NK-92 treated with Interleukin-12 subunit alpha and Interleukin-12 subunit beta, amount 100 ng/mL, for 24 hours (cell line): ENCODE measurements at regions not wholly inside any gene's neighbourhood (a gene's known extent, or its start where the extent isn't known, plus 50 kb on each side); places are given as distances from the start of the nearest gene placed in this dataset.

ENCODE experiments used
- DNase-seq: peaks from one replicate; lab custom pipeline; 2025; lab: John Stamatoyannopoulos, UW

GRCh38 chrX:69277369-69277990 lies 112.2 kb upstream of the PJA1 start:
- no peak for DNase-seq

- DNase-seq, result no peak
Observed at GRCh38 chrX:69268611-69269010, 103.4 kb upstream of the PJA1 start.

- no peak for DNase-seq
Observed at GRCh38 chrX:69264158-69264581, 98.9 kb upstream of the PJA1 start.

GRCh38 chrX:69263251-69263820 lies 98.1 kb upstream of the PJA1 start:
- DNase-seq, result no peak

- no peak for DNase-seq
Observed at GRCh38 chrX:69262036-69262936, 97.0 kb upstream of the PJA1 start.

- DNase-seq, result no peak
Observed at GRCh38 chrX:69260169-69260568, 94.9 kb upstream of the PJA1 start.

- DNase-seq, result no peak
Observed at GRCh38 chrX:69258893-69259292, 93.6 kb upstream of the PJA1 start.

GRCh38 chrX:69257499-69258127 lies 92.4 kb upstream of the PJA1 start:
- DNase-seq, result no peak

GRCh38 chrX:69256291-69256565 lies 91.0 kb upstream of the PJA1 start:
- DNase-seq, result no peak

GRCh38 chrX:69255441-69256290 lies 90.4 kb upstream of the PJA1 start:
- DNase-seq, result no peak

- DNase-seq, result no peak
Observed at GRCh38 chrX:69253821-69254220, 88.6 kb upstream of the PJA1 start.

- DNase-seq, result no peak
Observed at GRCh38 chrX:69243276-69243675, 78.0 kb upstream of the PJA1 start.

- no peak for DNase-seq
Observed at GRCh38 chrX:69238887-69239231, 73.6 kb upstream of the PJA1 start.

- no peak for DNase-seq
Observed at GRCh38 chrX:69238114-69238886, 73.0 kb upstream of the PJA1 start.

- no peak for DNase-seq
Observed at GRCh38 chrX:69237236-69237635, 72.0 kb upstream of the PJA1 start.

- no peak for DNase-seq
Observed at GRCh38 chrX:69236641-69237040, 71.4 kb upstream of the PJA1 start.

- no peak for DNase-seq
Observed at GRCh38 chrX:69234624-69235023, 69.4 kb upstream of the PJA1 start.

- DNase-seq, result no peak
Observed at GRCh38 chrX:69232945-69233344, 67.7 kb upstream of the PJA1 start.

GRCh38 chrX:69231903-69232302 lies 66.7 kb upstream of the PJA1 start:
- no peak for DNase-seq

GRCh38 chrX:69229436-69229835 lies 64.2 kb upstream of the PJA1 start:
- no peak for DNase-seq

- no peak for DNase-seq
Observed at GRCh38 chrX:69228732-69229131, 63.5 kb upstream of the PJA1 start.
